BE2C (cell line): ENCODE measurements at regions not wholly inside any gene's neighbourhood (a gene's known extent, or its start where the extent isn't known, plus 50 kb on each side); places are given as distances from the start of the nearest gene placed in this dataset.

Source experiments
- DNase-seq: peaks from one replicate; pipeline ENCODE4 v3.0.0-alpha.2; 2020
- H3K27me3 ChIP-seq: fragments of 250-450 bp; sonication (Bioruptor Pico); 2 replicates; pipeline ENCODE4 v1.5.1; 2020; ENCODE audit warnings: mild to moderate bottlenecking
- H3K36me3 ChIP-seq: fragments of 250-450 bp; sonication (Bioruptor Pico); 2 replicates; pipeline ENCODE4 v1.5.1; 2020; ENCODE audit warnings: mild to moderate bottlenecking
- H3K4me1 ChIP-seq: fragments of 250-450 bp; sonication (Bioruptor Pico); 2 replicates; pipeline ENCODE4 v1.5.1; 2020
- H3K4me3 ChIP-seq: 2 replicates; pipeline ENCODE4 v1.5.1; 2011; ENCODE audit warnings: low read depth, low read length
- H3K9me3 ChIP-seq: fragments of 250-450 bp; sonication (Bioruptor Pico); 2 replicates; pipeline ENCODE4 v1.5.1; 2020
- TF ChIP-seq, protein P1 (sequence below): IDR thresholded peaks from 2 replicates; pipeline ENCODE4 v1.5.1; 2012; ENCODE audit warnings: mild to moderate bottlenecking, low read depth, low read length

DNA sequence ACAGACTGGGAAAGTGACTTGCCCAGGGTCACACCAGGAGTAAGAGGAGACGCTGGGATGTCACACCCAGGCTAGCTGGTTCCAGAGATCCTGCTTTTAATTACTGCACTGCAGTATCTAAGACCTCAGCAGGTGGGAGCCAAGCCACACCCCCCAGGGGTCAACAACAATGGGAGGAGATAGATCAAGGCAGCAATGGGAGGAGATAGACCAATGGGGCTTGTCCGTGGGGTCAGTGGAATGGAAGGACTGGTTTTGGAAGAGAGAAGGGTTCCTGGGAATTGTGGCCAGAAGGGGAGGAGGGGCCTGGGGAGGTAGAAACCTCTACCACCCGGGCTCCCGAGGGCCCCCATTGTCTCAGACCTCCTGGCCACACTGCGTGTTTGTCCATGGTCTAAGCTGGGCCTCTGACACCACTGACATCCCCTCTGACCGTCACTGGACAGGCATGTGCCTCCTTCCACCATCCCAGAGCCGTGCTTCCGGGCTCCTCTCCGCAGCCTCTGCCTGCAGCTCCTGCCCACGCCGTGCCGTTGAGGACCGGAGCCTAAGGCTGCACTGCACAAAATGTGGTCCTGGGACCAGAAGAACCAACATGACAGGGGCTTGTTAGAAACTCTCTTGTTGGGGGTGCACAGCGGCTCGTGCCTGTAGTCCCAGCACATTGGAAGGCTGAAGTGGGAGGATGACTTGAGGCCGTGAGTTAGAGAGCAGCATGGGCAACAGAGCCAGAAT is 69.8 kb upstream of the RPH3AL start:
- Histone ChIP-seq H3K9me3 (no peaks in the 10 kb centered on the region), H3K27me3 (no peaks in the 10 kb centered on the region), H3K36me3 (no peaks in the 10 kb centered on the region), H3K4me3 (no peak overlapping the region), H3K4me1 (no peaks in the 10 kb centered on the region)
- no peak for DNase-seq
- TF ChIP-seq, protein P1, sequence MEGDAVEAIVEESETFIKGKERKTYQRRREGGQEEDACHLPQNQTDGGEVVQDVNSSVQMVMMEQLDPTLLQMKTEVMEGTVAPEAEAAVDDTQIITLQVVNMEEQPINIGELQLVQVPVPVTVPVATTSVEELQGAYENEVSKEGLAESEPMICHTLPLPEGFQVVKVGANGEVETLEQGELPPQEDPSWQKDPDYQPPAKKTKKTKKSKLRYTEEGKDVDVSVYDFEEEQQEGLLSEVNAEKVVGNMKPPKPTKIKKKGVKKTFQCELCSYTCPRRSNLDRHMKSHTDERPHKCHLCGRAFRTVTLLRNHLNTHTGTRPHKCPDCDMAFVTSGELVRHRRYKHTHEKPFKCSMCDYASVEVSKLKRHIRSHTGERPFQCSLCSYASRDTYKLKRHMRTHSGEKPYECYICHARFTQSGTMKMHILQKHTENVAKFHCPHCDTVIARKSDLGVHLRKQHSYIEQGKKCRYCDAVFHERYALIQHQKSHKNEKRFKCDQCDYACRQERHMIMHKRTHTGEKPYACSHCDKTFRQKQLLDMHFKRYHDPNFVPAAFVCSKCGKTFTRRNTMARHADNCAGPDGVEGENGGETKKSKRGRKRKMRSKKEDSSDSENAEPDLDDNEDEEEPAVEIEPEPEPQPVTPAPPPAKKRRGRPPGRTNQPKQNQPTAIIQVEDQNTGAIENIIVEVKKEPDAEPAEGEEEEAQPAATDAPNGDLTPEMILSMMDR, result no peak

- TF ChIP-seq, protein P1, result no peak
- no peaks in the 10 kb centered on the region for H3K27me3 ChIP-seq
Observed at GRCh38 chr17:420479-421175, 68.0 kb upstream of the RPH3AL start.

GRCh38 chr17:419073-419735 is 66.6 kb upstream of the RPH3AL start:
- no peaks in the 10 kb centered on the region for H3K36me3 ChIP-seq
- TF ChIP-seq, protein P1, result no peak
- H3K4me3 ChIP-seq, result no peak overlapping the region
- H3K27me3 ChIP-seq, result no peaks in the 10 kb centered on the region
- DNase-seq, result no peak
- no peaks in the 10 kb centered on the region for H3K4me1 ChIP-seq
- no peaks in the 10 kb centered on the region for H3K9me3 ChIP-seq

More at GRCh38 chr17:420479-421175, 68.0 kb upstream of the RPH3AL start:
- H3K4me1 ChIP-seq, result no peaks in the 10 kb centered on the region
- no peak overlapping the region for H3K4me3 ChIP-seq
- H3K36me3 ChIP-seq, result no peaks in the 10 kb centered on the region
- no peaks in the 10 kb centered on the region for H3K9me3 ChIP-seq
- no peak for DNase-seq

- Histone ChIP-seq H3K4me1 (no peaks in the 10 kb centered on the region), H3K27me3 (no peaks in the 10 kb centered on the region), H3K4me3 (no peak overlapping the region), H3K9me3 (no peaks in the 10 kb centered on the region), H3K36me3 (no peaks in the 10 kb centered on the region)
- DNase-seq, result no peak
- TF ChIP-seq, protein P1, result no peak
Observed at GRCh38 chr17:418421-418751, 65.8 kb upstream of the RPH3AL start.

- H3K4me3 ChIP-seq, result no peak overlapping the region
- no peaks in the 10 kb centered on the region for H3K36me3 ChIP-seq
- no peaks in the 10 kb centered on the region for H3K4me1 ChIP-seq
- TF ChIP-seq, protein P1, result no peak
- no peaks in the 10 kb centered on the region for H3K27me3 ChIP-seq
- DNase-seq, result no peak
- H3K9me3 ChIP-seq, result no peaks in the 10 kb centered on the region
Observed at GRCh38 chr17:417691-418420, 65.2 kb upstream of the RPH3AL start.
